HL-60 (cell line): ENCODE measurements at regions not wholly inside any gene's neighbourhood (a gene's known extent, or its start where the extent isn't known, plus 50 kb on each side); places are given as distances from the start of the nearest gene placed in this dataset.

Experiments used
- CTCF ChIP-seq: IDR thresholded peaks from one replicate; pipeline ENCODE4 v1.5.1; 2011; ENCODE audit warnings: low read length, control low read depth, inconsistent platforms; ENCODE audit not compliant: insufficient read depth
- POLR2AphosphoS5 ChIP-seq: IDR thresholded peaks from 2 replicates; pipeline ENCODE4 v1.6.1; 2012; ENCODE audit warnings: low read depth
- SPI1 ChIP-seq: IDR thresholded peaks from 2 replicates; pipeline ENCODE4 v1.6.1; 2012; ENCODE audit warnings: low read depth, mild to moderate bottlenecking, borderline replicate concordance

DNA sequence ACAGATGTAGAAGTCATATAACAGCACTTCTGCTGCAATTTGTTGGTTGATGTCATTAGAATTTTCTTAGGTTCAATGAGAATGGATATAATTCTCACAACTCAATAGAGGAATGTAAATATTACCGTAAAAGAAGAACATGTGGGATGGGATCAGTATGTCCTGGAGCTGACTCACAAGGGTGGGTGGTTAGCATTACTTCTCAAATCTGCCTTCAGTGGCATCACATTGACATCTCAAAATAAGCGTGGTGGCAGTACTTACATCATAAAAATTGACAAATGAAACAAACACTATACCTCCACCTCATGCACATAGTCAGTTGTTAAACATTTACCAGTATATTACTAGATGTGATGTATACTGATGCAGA lies 1068.0 kb upstream of the CADM2 start:
- TF ChIP-seq CTCF (no peak), POLR2AphosphoS5 (no peak), SPI1 (no peak)
